ENCODE measurements at regions not wholly inside any gene's neighbourhood (a gene's known extent, or its start where the extent isn't known, plus 50 kb on each side); places are given as distances from the start of the nearest gene placed in this dataset.

- peak overlapping the region; percentile 2; the same call in 1 of the 3 replicates for H3K4me3 Mint-ChIP-seq
- no peak overlapping the region for H2AFZ ChIP-seq
- peak; percentile 64 for ATAC-seq
- H3K36me3 Mint-ChIP-seq (ENCODE audit: low read depth): peaks cover 4% of the 10 kb centered on the region; the same call in 1 of the 3 replicates
- H3K4me3 ChIP-seq: no peak overlapping the region
- H4K20me1 ChIP-seq (replicated peaks; ENCODE audit: insufficient read depth): no peaks in the 10 kb centered on the region
- H3K79me2 ChIP-seq (replicated peaks; ENCODE audit: insufficient read depth): peaks cover 36% of the 10 kb centered on the region
- no peaks in the 10 kb centered on the region; the same call in 1 of the 2 replicates for H3F3A ChIP-seq (replicated peaks; ENCODE audit: low read depth)
- H3K9me2 ChIP-seq (ENCODE audit: insufficient read depth): peaks cover 6% of the 10 kb centered on the region; the same call in 1 of the 2 replicates
- no peak overlapping the region; the same call in 1 of the 2 replicates for H3K4me2 ChIP-seq
- H3K27me3 Mint-ChIP-seq (ENCODE audit: insufficient read depth, low read depth, poor library complexity): peaks cover 2% of the 10 kb centered on the region
- no peaks in the 10 kb centered on the region for H3K36me3 ChIP-seq (ENCODE audit: insufficient read depth)
- H3K27ac ChIP-seq (ENCODE audit: low read depth): no peak overlapping the region
- TF ChIP-seq ZNF462 (CRISPR knock-in tag; IDR thresholded peaks at IDR 0.05) (0 out of 2 replicates have a peak, but pooled peaks have one; percentile 25), POLR2AphosphoS5 (IDR thresholded peaks at IDR 0.05; ENCODE audit: low read depth) (no peak), CTCF (conservative IDR thresholded peaks at IDR 0.05; ENCODE audit: low read depth in 2 of 2) (no peak), NANOG (IDR thresholded peaks at IDR 0.05; ENCODE audit: borderline replicate concordance) (peak; percentile 16; the same call in 1 of the 2 replicates)
- H3K27ac Mint-ChIP-seq: peak overlapping the region; percentile 33; the same call in 1 of the 2 replicates
- no peak for DNase-seq (ENCODE audit: low spot score)
- peaks cover 31% of the 10 kb centered on the region for H3K4me1 Mint-ChIP-seq
- H3K27me3 ChIP-seq (ENCODE audit: insufficient read depth): no peaks in the 10 kb centered on the region
- H3K4me1 ChIP-seq (ENCODE audit: insufficient read depth): peaks cover 29% of the 10 kb centered on the region
- no peaks in the 10 kb centered on the region for H3K9me3 Mint-ChIP-seq
Observed at GRCh38 chr6:144390202-144390601, 105.1 kb downstream of the UTRN start.

All from GM23338 (cell line).